Left ventricle myocardium superior (tissue), 1 donor: ENCODE measurements at regions not wholly inside any gene's neighbourhood (a gene's known extent, or its start where the extent isn't known, plus 50 kb on each side); places are given as distances from the start of the nearest gene placed in this dataset.
A peak's percentile ranks its signal among the peaks of the same experiment; 100 is the strongest.

Source experiments
- ATAC-seq: fragments of 200-7000 bp; cut with Tn5 transposase; one replicate; pipeline ENCODE4 v1.9.1; 2020; ENCODE audit warnings: mild to moderate bottlenecking, moderate library complexity
- DNase-seq: peaks from one replicate; pipeline ENCODE4 v3.0.0-alpha.2; 2020
- intact Hi-C: fragments of 100-400 bp; cut with micrococcal nuclease; formaldehyde crosslinking; loops from one replicate; pipeline ENCODE4 v1.11.0; 2022
- donor health status: DM: no; HTN: yes; CAD: no; lungs with severe emphysema.

GRCh38 chr12:124463341-124463921 is 104.0 kb downstream of the NCOR2 start:
- intact Hi-C loops: no loop called here
- DNase-seq: peak; percentile 27
- ATAC-seq: no peak

GRCh38 chr12:124462750-124463149 is 104.7 kb downstream of the NCOR2 start:
- intact Hi-C loops: no loop called here
- ATAC-seq (no peak), DNase-seq (no peak)

GRCh38 chr12:124461851-124462623 is 105.4 kb downstream of the NCOR2 start:
- DNase-seq (peak; percentile 25), ATAC-seq (no peak)
- intact Hi-C loops: no loop called here

- DNase-seq: peak; percentile 34
- no peak for ATAC-seq
- intact Hi-C loops: no loop called here
Measured at GRCh38 chr12:124461241-124461673, 106.2 kb downstream of the NCOR2 start.

- intact Hi-C loops: no loop called here
- DNase-seq (peak; percentile 23), ATAC-seq (no peak)
Measured at GRCh38 chr12:124460771-124461170, 106.6 kb downstream of the NCOR2 start.

- intact Hi-C loops: no loop called here
- ATAC-seq (no peak), DNase-seq (peak; percentile 25)
Measured at GRCh38 chr12:124459852-124460645, 107.4 kb downstream of the NCOR2 start.

- intact Hi-C loops: no loop called here
- peak; percentile 20 for DNase-seq
- no peak for ATAC-seq
Measured at GRCh38 chr12:124458992-124459851, 108.2 kb downstream of the NCOR2 start.

- intact Hi-C loops: no loop called here
- ATAC-seq: no peak
- peak; percentile 16 for DNase-seq
Measured at GRCh38 chr12:124458220-124458991, 109.0 kb downstream of the NCOR2 start.

- intact Hi-C loops: no loop called here
- peak; percentile 85 for DNase-seq
- ATAC-seq: peak; percentile 78
Measured at GRCh38 chr12:124457287-124458219, 109.9 kb downstream of the NCOR2 start.

- DNase-seq (peak; percentile 62), ATAC-seq (no peak)
- intact Hi-C loops: no loop called here
Measured at GRCh38 chr12:124456652-124457152, 110.7 kb downstream of the NCOR2 start.

- no peak for ATAC-seq
- intact Hi-C loops: no loop called here
- DNase-seq: no peak
Measured at GRCh38 chr12:124456133-124456651, 111.2 kb downstream of the NCOR2 start.

- ATAC-seq (no peak), DNase-seq (no peak)
- intact Hi-C loops: no loop called here
Measured at GRCh38 chr12:124455336-124455735, 112.1 kb downstream of the NCOR2 start.

GRCh38 chr12:124454735-124455134 is 112.7 kb downstream of the NCOR2 start:
- DNase-seq (no peak), ATAC-seq (no peak)
- intact Hi-C loops: no loop called here

GRCh38 chr12:124454352-124454725 is 113.1 kb downstream of the NCOR2 start:
- DNase-seq (peak; percentile 36), ATAC-seq (no peak)
- intact Hi-C loops: no loop called here

GRCh38 chr12:124453419-124454351 is 113.7 kb downstream of the NCOR2 start:
- peak; percentile 91 for DNase-seq
- peak; percentile 79 for ATAC-seq
- intact Hi-C loops: no loop called here
